Activated T-cell treated with anti-CD3 and anti-CD28 coated beads, Interleukin-2, amount 50 U/mL, for 72 hours (primary cell): ENCODE measurements at regions not wholly inside any gene's neighbourhood (a gene's known extent, or its start where the extent isn't known, plus 50 kb on each side); places are given as distances from the start of the nearest gene placed in this dataset.
"Not testable (repeated sequence)": the region's sequence is repeated elsewhere in the genome, so short reads cannot be mapped to it uniquely, and the experiment has no call there.

Experiments
- ATAC-seq, 2 donors: fragments of 150-1000 bp; cut with Tn5 transposase; replicated peaks in 1 of 2; 2 replicates each; pipeline ENCODE4 v1.10.0; 2021; ENCODE audit warnings: moderate library complexity in 2 of 2, mild to moderate bottlenecking in 1 of 2
- DNase-seq, 2 donors: peaks; one replicate each; pipeline ENCODE4 v3.0.0; 2021 to 2022; ENCODE audit warnings: mixed read lengths in 1 of 2
- H3K27ac Mint-ChIP-seq: one replicate; pipeline ENCODE4 v1.8.0; 2022; ENCODE audit warnings: mild to moderate bottlenecking, moderate library complexity, mixed read lengths
- H3K27me3 Mint-ChIP-seq: one replicate; pipeline ENCODE4 v1.8.0; 2022; ENCODE audit warnings: low read depth, mixed read lengths
- H3K36me3 Mint-ChIP-seq, 2 donors: one replicate each; pipeline ENCODE4 v1.8.0; 2022; ENCODE audit warnings: mixed read lengths in 2 of 2, mild to moderate bottlenecking in 1 of 2; ENCODE audit not compliant: insufficient read depth in 2 of 2
- H3K4me1 Mint-ChIP-seq: one replicate; pipeline ENCODE4 v1.8.0; 2022; ENCODE audit warnings: low read depth, mixed read lengths
- H3K4me3 Mint-ChIP-seq, 2 donors: one replicate each; pipeline ENCODE4 v1.8.0; 2022; ENCODE audit warnings: mild to moderate bottlenecking in 2 of 2, mixed read lengths in 2 of 2, moderate library complexity in 2 of 2
- H3K9me3 Mint-ChIP-seq, 2 donors: one replicate each; pipeline ENCODE4 v1.8.0; 2022; ENCODE audit warnings: mixed read lengths in 2 of 2

GRCh38 chr7:153030976-153031375, 271.4 kb downstream of the ACTR3B start:
- Mint-ChIP-seq H3K9me3 (no peaks in the 10 kb centered on the region), H3K4me3 (no peak overlapping the region), H3K36me3 (no peaks in the 10 kb centered on the region), H3K27me3 (no peaks in the 10 kb centered on the region), H3K27ac (no peak overlapping the region), H3K4me1 (no peaks in the 10 kb centered on the region)
- ATAC-seq, result no peak
- DNase-seq, result no peak

GRCh38 chr7:153034791-153035190, 275.2 kb downstream of the ACTR3B start:
- peaks cover 0 to 2% of the 10 kb centered on the region in 2 donors for H3K9me3 Mint-ChIP-seq
- no peak overlapping the region for H3K4me3 Mint-ChIP-seq
- H3K4me1 Mint-ChIP-seq, result no peaks in the 10 kb centered on the region
- no peaks in the 10 kb centered on the region for H3K36me3 Mint-ChIP-seq
- no peak overlapping the region for H3K27ac Mint-ChIP-seq
- no peak for ATAC-seq
- DNase-seq, result no peak
- H3K27me3 Mint-ChIP-seq, result no peaks in the 10 kb centered on the region

DNA sequence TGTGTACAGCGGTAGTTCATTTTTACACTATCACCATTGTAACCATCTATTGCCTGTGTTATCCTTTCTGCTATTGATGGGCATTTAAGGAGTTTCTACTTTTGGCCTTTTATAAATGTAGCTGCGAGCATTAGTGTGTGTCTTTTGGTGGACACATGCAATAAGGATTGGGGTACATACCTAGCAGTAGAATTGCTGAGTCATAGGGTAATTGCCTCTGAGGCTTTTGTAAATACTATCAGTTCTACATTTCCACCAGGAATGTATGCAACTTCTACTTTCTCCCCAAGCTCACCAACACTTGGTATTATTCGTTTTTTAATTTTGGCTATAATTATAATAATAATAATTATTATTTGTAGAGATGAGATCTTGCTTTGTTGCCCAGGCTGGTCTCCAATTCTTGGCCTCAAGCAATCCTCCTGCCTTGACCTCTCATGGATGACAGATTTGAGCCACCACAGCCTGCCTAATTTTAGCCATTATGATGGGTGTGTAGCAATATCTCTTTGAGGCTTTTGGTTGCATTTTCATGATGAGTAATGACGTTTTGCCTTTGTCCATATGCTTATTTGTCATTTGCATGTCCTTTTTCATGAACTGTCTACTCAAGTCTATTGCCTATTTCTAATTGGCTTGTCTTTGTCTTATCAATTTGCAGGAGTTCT, 277.0 kb downstream of the ACTR3B start:
- DNase-seq (no peak), ATAC-seq (no peak)
- no peaks in the 10 kb centered on the region for H3K36me3 Mint-ChIP-seq
- no peak overlapping the region for H3K27ac Mint-ChIP-seq
- H3K9me3 Mint-ChIP-seq, result peaks cover 0 to 2% of the 10 kb centered on the region in 2 donors
- no peak overlapping the region for H3K4me3 Mint-ChIP-seq
- no peaks in the 10 kb centered on the region for H3K4me1 Mint-ChIP-seq
- H3K27me3 Mint-ChIP-seq, result no peaks in the 10 kb centered on the region

DNA sequence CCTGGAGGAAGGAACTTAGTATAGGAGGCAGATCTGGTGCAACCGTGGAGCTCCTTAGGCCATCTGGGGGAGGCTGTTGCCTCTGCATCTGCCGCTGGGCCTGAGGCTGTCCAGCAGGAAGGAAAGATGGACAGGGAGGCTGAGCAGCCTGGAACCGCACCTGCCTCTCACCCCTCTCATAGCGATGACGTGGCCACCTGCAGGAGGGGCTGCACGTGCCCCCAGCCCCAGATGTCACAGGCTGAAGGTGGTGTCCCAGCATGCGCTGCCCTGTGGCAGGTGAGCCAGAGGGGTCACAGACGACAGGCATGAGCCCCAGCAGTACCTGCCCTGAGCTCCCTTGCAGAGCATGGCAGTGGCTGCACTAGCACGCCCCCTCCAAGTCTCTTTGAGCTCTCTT, 283.9 kb downstream of the ACTR3B start:
- Mint-ChIP-seq H3K36me3 (no peaks in the 10 kb centered on the region), H3K4me1 (no peaks in the 10 kb centered on the region), H3K9me3 (peaks cover 0 to 2% of the 10 kb centered on the region in 2 donors), H3K27ac (no peak overlapping the region), H3K27me3 (no peaks in the 10 kb centered on the region), H3K4me3 (no peak overlapping the region)
- DNase-seq, result no peak
- ATAC-seq, result no peak

- ATAC-seq (no peak), DNase-seq (no peak)
- Mint-ChIP-seq H3K4me1 (no peaks in the 10 kb centered on the region), H3K9me3 (peaks cover 0 to 2% of the 10 kb centered on the region in 2 donors), H3K27ac (no peak overlapping the region), H3K27me3 (no peaks in the 10 kb centered on the region), H3K36me3 (no peaks in the 10 kb centered on the region), H3K4me3 (no peak overlapping the region)
Observed at GRCh38 chr7:153044981-153045380, 285.4 kb downstream of the ACTR3B start.

- Mint-ChIP-seq H3K4me3 (no peak overlapping the region), H3K4me1 (no peaks in the 10 kb centered on the region), H3K9me3 (no peaks in the 10 kb centered on the region), H3K27me3 (no peaks in the 10 kb centered on the region), H3K27ac (no peak overlapping the region), H3K36me3 (no peaks in the 10 kb centered on the region)
- ATAC-seq (no peak), DNase-seq (no peak)
Observed at GRCh38 chr7:153047079-153047959, 287.8 kb downstream of the ACTR3B start.

DNA sequence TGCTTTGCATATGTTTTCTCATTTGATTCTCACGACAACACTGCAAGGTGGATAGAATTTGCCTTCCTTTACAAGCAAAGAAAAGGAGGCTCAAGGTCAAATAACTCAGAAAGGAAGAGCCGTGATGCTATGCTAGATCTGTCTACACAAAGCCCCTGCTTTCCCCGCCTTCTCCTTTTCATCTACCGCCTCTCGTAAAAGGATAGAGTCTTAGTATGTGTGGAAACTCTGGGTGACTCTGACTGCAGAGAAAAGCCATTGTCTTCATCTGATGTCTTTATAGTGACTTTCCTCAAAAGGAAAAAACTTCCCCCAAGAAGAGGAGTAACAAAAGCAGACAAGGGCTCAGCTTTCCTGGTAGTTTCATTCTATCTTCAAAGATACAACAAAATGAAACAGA, 292.7 kb downstream of the ACTR3B start:
- Mint-ChIP-seq H3K27me3 (no peaks in the 10 kb centered on the region), H3K4me1 (no peaks in the 10 kb centered on the region), H3K36me3 (no peaks in the 10 kb centered on the region), H3K4me3 (no peak overlapping the region), H3K27ac (no peak overlapping the region), H3K9me3 (peaks cover 0 to 8% of the 10 kb centered on the region in 2 donors)
- ATAC-seq (no peak), DNase-seq (no peak)

GRCh38 chr7:153061910-153062528, 302.5 kb downstream of the ACTR3B start:
- no peak overlapping the region for H3K4me3 Mint-ChIP-seq
- no peaks in the 10 kb centered on the region for H3K27me3 Mint-ChIP-seq
- ATAC-seq (no peak), DNase-seq (no peak)
- H3K27ac Mint-ChIP-seq, result no peak overlapping the region
- H3K36me3 Mint-ChIP-seq, result peaks cover 0 to 2% of the 10 kb centered on the region in 2 donors
- peaks cover 0 to 3% of the 10 kb centered on the region in 2 donors for H3K9me3 Mint-ChIP-seq
- no peaks in the 10 kb centered on the region for H3K4me1 Mint-ChIP-seq

- Mint-ChIP-seq H3K4me3 (no peak overlapping the region), H3K27me3 (no peaks in the 10 kb centered on the region), H3K9me3 (peaks cover 0 to 3% of the 10 kb centered on the region in 2 donors), H3K27ac (no peak overlapping the region), H3K4me1 (no peaks in the 10 kb centered on the region), H3K36me3 (peaks cover 0 to 2% of the 10 kb centered on the region in 2 donors)
- no peak for ATAC-seq
- no peak for DNase-seq
Observed at GRCh38 chr7:153065051-153065450, 305.5 kb downstream of the ACTR3B start.

DNA sequence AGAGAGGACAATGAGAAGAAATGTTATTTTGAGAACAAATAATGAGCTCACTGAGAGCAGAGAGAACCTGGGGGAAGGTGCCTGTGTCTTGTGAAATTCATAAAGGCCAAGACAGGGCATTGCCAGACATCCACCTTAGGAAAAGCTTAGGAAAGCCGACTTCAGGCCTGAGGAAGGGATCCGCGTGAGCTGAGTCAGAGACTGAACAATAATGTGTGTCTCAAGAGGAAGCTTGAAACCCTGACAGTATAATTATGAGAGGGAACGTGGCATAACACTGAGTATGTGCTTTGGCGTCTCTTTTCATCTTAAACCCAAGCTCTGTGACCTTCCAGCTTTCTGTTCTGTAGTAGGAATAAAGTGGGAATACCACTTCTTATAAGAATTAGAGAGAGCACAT, 307.2 kb downstream of the ACTR3B start:
- H3K4me1 Mint-ChIP-seq, result no peaks in the 10 kb centered on the region
- H3K36me3 Mint-ChIP-seq, result peaks cover 0 to 2% of the 10 kb centered on the region in 2 donors
- H3K9me3 Mint-ChIP-seq, result peaks cover 0 to 3% of the 10 kb centered on the region in 2 donors
- no peak overlapping the region for H3K4me3 Mint-ChIP-seq
- H3K27me3 Mint-ChIP-seq, result no peaks in the 10 kb centered on the region
- H3K27ac Mint-ChIP-seq, result no peak overlapping the region
- ATAC-seq (no peak), DNase-seq (no peak)

- Mint-ChIP-seq H3K9me3 (no peaks in the 10 kb centered on the region), H3K4me3 (no peak overlapping the region), H3K27me3 (no peaks in the 10 kb centered on the region), H3K27ac (no peak overlapping the region), H3K36me3 (peaks cover 0 to 2% of the 10 kb centered on the region in 2 donors), H3K4me1 (no peaks in the 10 kb centered on the region)
- no peak for DNase-seq
- no peak for ATAC-seq
Observed at GRCh38 chr7:153070141-153070540, 310.6 kb downstream of the ACTR3B start.

GRCh38 chr7:153072806-153073205, 313.3 kb downstream of the ACTR3B start:
- no peaks in the 10 kb centered on the region for H3K27me3 Mint-ChIP-seq
- no peaks in the 10 kb centered on the region for H3K36me3 Mint-ChIP-seq
- DNase-seq (no peak), ATAC-seq (no peak)
- no peaks in the 10 kb centered on the region for H3K9me3 Mint-ChIP-seq
- no peaks in the 10 kb centered on the region for H3K4me1 Mint-ChIP-seq
- no peak overlapping the region for H3K4me3 Mint-ChIP-seq
- no peak overlapping the region for H3K27ac Mint-ChIP-seq

GRCh38 chr7:153076289-153076688, 316.7 kb downstream of the ACTR3B start:
- not testable (repeated sequence) for DNase-seq, H3K36me3 Mint-ChIP-seq, H3K4me3 Mint-ChIP-seq, H3K4me1 Mint-ChIP-seq, ATAC-seq, H3K9me3 Mint-ChIP-seq, H3K27ac Mint-ChIP-seq, H3K27me3 Mint-ChIP-seq
